Endodermal cell (in vitro differentiated cells): ENCODE measurements at regions not wholly inside any gene's neighbourhood (a gene's known extent, or its start where the extent isn't known, plus 50 kb on each side); places are given as distances from the start of the nearest gene placed in this dataset.
A peak's percentile ranks its signal among the peaks of the same experiment; 100 is the strongest.

ENCODE experiments used
- DNase-seq: peaks from one replicate; pipeline ENCODE4 v3.0.0-alpha.2; 2017
- H3K27ac ChIP-seq: 2 replicates; pipeline ENCODE4 v1.5.1; 2013; ENCODE audit warnings: mild to moderate bottlenecking, low read depth, low read length, moderate library complexity
- H3K27me3 ChIP-seq: 2 replicates; pipeline ENCODE4 v1.6.1; 2013; ENCODE audit warnings: mild to moderate bottlenecking, low read length, moderate library complexity; ENCODE audit not compliant: insufficient read depth, control insufficient read depth, poor library complexity, severe bottlenecking
- H3K36me3 ChIP-seq: 2 replicates; pipeline ENCODE4 v1.7.0; 2013; ENCODE audit warnings: mild to moderate bottlenecking, low read length, moderate library complexity; ENCODE audit not compliant: control insufficient read depth, insufficient read depth
- H3K4me1 ChIP-seq: one replicate; pipeline ENCODE4 v1.7.0; 2013; ENCODE audit warnings: low read length; ENCODE audit not compliant: control insufficient read depth, insufficient read depth
- H3K4me3 ChIP-seq: 2 replicates; pipeline ENCODE4 v1.5.1; 2013; ENCODE audit warnings: mild to moderate bottlenecking, low read length, moderate library complexity
- H3K9ac ChIP-seq: 2 replicates; pipeline ENCODE4 v1.6.1; 2013; ENCODE audit warnings: mild to moderate bottlenecking, low read length, moderate library complexity; ENCODE audit not compliant: poor library complexity, severe bottlenecking; ENCODE audit errors: extremely low read depth
- H3K9me3 ChIP-seq: 2 replicates; pipeline ENCODE4 v1.6.1; 2013; ENCODE audit warnings: mild to moderate bottlenecking, low read length, moderate library complexity; ENCODE audit not compliant: control insufficient read depth
- H3K27ac Mint-ChIP-seq: 2 replicates; pipeline ENCODE4 v1.8.0; 2020; ENCODE audit warnings: mixed read lengths
- H3K27me3 Mint-ChIP-seq: 2 replicates; pipeline ENCODE4 v1.8.0; 2021; ENCODE audit warnings: mild to moderate bottlenecking, mixed read lengths; ENCODE audit not compliant: insufficient read depth
- H3K36me3 Mint-ChIP-seq: 2 replicates; pipeline ENCODE4 v1.8.0; 2020; ENCODE audit warnings: low read depth, mixed read lengths
- H3K4me1 Mint-ChIP-seq: 2 replicates; pipeline ENCODE4 v1.8.0; 2020; ENCODE audit warnings: mixed read lengths
- H3K4me3 Mint-ChIP-seq: 2 replicates; pipeline ENCODE4 v1.8.0; 2020; ENCODE audit warnings: mild to moderate bottlenecking, moderate library complexity, mixed read lengths
- H3K9me3 Mint-ChIP-seq: 2 replicates; pipeline ENCODE4 v1.8.0; 2020; ENCODE audit warnings: mild to moderate bottlenecking, mixed read lengths
- WGBS, 2 experiments: methylation state at CpG; one replicate each; pipeline versions ENCODE4 v1.1.5 to v1.1.7; 2013; ENCODE audit warnings: missing lambda C conversion rate in 2 of 2, mixed read lengths in 1 of 2; ENCODE audit not compliant: insufficient coverage in 1 of 2, insufficient read length in 1 of 2; 5-methylcytosine and 5-hydroxymethylcytosine counted together
- TF ChIP-seq, protein P1 (sequence below): fragments of 200-600 bp; sonication (generic); conservative IDR thresholded peaks from 2 replicates; pipeline ENCODE4 v1.5.0; 2021; ENCODE audit warnings: antibody characterized with exemption, mild to moderate bottlenecking

- H3K4me3 Mint-ChIP-seq = no peak overlapping the region
- WGBS, 2 experiments = 92% methylated on average over 3 of the region's 3 CpGs; no CpG with 5 or more reads in 1 of the 2 experiments
- H3K27me3 ChIP-seq = no peaks in the 10 kb centered on the region
- DNase-seq = peak; percentile 81
- peaks cover 4% of the 10 kb centered on the region for H3K9me3 Mint-ChIP-seq
- no peaks in the 10 kb centered on the region for H3K9me3 ChIP-seq
- no peaks in the 10 kb centered on the region for H3K27me3 Mint-ChIP-seq
- no peak overlapping the region for H3K27ac ChIP-seq
- H3K36me3 ChIP-seq = no peaks in the 10 kb centered on the region
- H3K9ac ChIP-seq = no peak overlapping the region
- TF ChIP-seq, protein P1, sequence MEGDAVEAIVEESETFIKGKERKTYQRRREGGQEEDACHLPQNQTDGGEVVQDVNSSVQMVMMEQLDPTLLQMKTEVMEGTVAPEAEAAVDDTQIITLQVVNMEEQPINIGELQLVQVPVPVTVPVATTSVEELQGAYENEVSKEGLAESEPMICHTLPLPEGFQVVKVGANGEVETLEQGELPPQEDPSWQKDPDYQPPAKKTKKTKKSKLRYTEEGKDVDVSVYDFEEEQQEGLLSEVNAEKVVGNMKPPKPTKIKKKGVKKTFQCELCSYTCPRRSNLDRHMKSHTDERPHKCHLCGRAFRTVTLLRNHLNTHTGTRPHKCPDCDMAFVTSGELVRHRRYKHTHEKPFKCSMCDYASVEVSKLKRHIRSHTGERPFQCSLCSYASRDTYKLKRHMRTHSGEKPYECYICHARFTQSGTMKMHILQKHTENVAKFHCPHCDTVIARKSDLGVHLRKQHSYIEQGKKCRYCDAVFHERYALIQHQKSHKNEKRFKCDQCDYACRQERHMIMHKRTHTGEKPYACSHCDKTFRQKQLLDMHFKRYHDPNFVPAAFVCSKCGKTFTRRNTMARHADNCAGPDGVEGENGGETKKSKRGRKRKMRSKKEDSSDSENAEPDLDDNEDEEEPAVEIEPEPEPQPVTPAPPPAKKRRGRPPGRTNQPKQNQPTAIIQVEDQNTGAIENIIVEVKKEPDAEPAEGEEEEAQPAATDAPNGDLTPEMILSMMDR = peak; percentile 69
- H3K4me1 Mint-ChIP-seq = no peaks in the 10 kb centered on the region
- no peak overlapping the region for H3K27ac Mint-ChIP-seq
- H3K36me3 Mint-ChIP-seq = no peaks in the 10 kb centered on the region
- H3K4me3 ChIP-seq = no peak overlapping the region
- H3K4me1 ChIP-seq = no peaks in the 10 kb centered on the region
These were observed 109.3 kb upstream of the FAM83B start for GRCh38 chr6:54737247-54737646.

DNA sequence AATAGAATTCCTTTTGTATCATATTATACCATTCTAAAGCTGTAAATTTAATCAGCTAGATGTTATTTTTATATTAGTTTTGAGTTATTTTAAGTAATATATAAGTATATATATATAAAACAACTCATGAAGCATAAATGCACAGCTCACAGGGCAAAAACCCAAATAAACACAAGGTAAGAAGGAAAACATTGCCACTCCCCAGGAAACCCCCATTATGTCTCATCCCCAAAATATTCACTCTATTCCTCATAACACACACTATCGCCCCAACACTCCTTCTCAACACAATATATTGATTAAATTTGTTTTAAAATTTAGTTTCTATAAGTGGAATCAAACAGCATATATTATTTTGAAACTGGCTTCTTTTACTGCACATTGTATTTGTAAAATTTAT is 98.6 kb upstream of the FAM83B start:
- no peak for DNase-seq
- 100% methylated on average over 1 of the region's 1 CpG; no CpG with 5 or more reads in 1 of the 2 experiments for WGBS, 2 experiments
- H3K36me3 ChIP-seq = no peaks in the 10 kb centered on the region
- no peaks in the 10 kb centered on the region for H3K4me1 Mint-ChIP-seq
- peaks cover 19% of the 10 kb centered on the region for H3K9me3 Mint-ChIP-seq
- H3K9ac ChIP-seq = no peak overlapping the region
- no peaks in the 10 kb centered on the region for H3K27me3 ChIP-seq
- H3K27ac ChIP-seq = no peak overlapping the region
- no peaks in the 10 kb centered on the region for H3K36me3 Mint-ChIP-seq
- no peak overlapping the region for H3K4me3 Mint-ChIP-seq
- no peaks in the 10 kb centered on the region for H3K4me1 ChIP-seq
- TF ChIP-seq, protein P1 = no peak
- H3K9me3 ChIP-seq = peaks cover 18% of the 10 kb centered on the region
- H3K27ac Mint-ChIP-seq = no peak overlapping the region
- no peaks in the 10 kb centered on the region for H3K27me3 Mint-ChIP-seq
- no peak overlapping the region for H3K4me3 ChIP-seq

DNA sequence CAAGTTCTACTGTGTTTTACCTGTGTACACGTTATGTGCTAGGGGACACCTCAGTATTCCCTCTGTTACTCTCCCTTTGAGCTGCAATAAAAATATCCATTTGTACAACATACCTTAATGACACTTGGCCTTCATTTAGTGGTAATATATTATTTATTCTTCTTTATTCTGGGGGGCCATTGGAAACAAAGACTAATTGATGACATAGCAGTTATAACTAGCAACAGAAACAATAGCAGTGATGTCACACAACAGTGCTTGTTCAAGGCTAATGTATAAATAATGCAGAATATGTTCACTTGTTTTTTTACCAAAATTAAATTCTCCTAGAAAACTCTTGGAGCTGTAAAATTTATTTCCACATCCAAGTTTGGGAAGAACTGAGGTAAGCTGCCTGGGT is 92.2 kb upstream of the FAM83B start:
- no peak overlapping the region for H3K27ac ChIP-seq
- no peaks in the 10 kb centered on the region for H3K9me3 Mint-ChIP-seq
- no peaks in the 10 kb centered on the region for H3K27me3 ChIP-seq
- TF ChIP-seq, protein P1 = no peak
- WGBS, 2 experiments = 90% methylated on average over 1 of the region's 1 CpG; no CpG with 5 or more reads in 1 of the 2 experiments
- no peak overlapping the region for H3K4me3 Mint-ChIP-seq
- H3K27me3 Mint-ChIP-seq = no peaks in the 10 kb centered on the region
- no peaks in the 10 kb centered on the region for H3K9me3 ChIP-seq
- H3K27ac Mint-ChIP-seq = no peak overlapping the region
- H3K4me1 Mint-ChIP-seq = peaks cover 5% of the 10 kb centered on the region
- no peaks in the 10 kb centered on the region for H3K4me1 ChIP-seq
- DNase-seq = no peak
- no peak overlapping the region for H3K9ac ChIP-seq
- H3K36me3 Mint-ChIP-seq = no peaks in the 10 kb centered on the region
- no peaks in the 10 kb centered on the region for H3K36me3 ChIP-seq
- H3K4me3 ChIP-seq = no peak overlapping the region
